Epithelial cell of proximal tubule (primary cell): ENCODE measurements at regions not wholly inside any gene's neighbourhood (a gene's known extent, or its start where the extent isn't known, plus 50 kb on each side); places are given as distances from the start of the nearest gene placed in this dataset.

Source experiments
- DNase-seq: peaks from one replicate; pipeline ENCODE4 v3.0.0-alpha.2; 2011; ENCODE audit warnings: low read depth
- H3K4me3 ChIP-seq: 2 replicates; pipeline ENCODE4 v1.5.1; 2011; ENCODE audit warnings: low read depth, mild to moderate bottlenecking, low read length
- CTCF ChIP-seq: conservative IDR thresholded peaks from 2 replicates; pipeline ENCODE4 v1.5.1; 2012; ENCODE audit warnings: low read depth, mild to moderate bottlenecking, low read length

DNA sequence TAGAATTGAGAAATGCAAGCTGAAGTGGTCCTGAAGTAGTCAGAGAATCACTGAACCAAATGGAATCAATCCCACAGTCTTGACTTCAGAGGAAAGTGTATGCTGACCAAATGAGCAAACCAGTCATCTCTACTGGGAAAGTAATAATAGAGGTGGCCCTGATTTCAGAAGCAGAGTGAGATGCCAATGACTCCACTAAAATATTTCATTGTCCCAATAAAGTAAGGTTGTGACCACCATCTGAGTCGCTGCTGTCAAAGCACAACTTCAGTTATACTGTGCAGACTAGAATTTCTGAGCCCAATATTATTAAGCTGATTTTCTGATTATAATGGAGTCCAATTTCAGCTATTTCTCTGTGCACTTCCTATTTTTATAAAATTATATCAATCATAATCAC lies 334.4 kb upstream of the THBS1 start:
- TF ChIP-seq CTCF, result no peak
- no peak overlapping the region for H3K4me3 ChIP-seq
- no peak for DNase-seq

DNA sequence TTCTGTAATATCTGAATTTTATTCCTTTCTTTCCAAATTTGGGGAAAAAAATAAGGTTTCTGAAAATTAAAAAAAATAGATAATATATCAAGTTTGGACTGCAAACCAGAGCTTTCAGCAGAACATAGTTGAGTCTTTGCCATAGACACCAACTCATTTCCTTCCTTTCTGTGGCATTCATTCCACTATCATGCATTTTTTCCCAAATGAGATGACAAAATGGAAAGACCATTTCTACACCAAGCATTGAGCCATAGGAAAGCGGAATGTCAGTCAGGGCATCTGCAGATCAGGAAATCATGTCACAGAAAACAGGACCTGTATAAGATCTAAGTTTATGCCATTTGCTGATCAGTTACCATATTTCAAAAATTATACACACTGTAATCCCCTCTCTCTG lies 333.3 kb upstream of the THBS1 start:
- H3K4me3 ChIP-seq, result no peak overlapping the region
- TF ChIP-seq CTCF, result no peak
- DNase-seq, result no peak

DNA sequence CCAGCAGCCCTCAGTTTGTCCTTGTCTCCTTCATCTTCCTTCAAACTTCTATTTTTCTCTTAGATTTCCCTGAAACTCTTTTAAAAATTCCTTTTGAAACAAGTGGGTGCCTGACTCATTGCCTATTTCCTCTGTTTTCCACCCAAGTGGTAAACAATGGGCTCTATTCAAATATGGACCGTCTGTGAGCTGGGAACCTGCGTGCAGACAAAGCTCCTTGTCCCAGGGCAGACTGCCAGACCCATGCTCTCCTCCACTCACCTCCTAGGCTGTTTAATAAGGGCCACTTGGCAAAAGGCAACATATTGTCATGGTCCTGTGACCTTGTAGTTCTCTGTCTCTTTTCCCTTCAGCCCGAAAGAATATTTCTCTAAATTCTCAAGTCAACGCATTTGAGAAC lies 332.7 kb upstream of the THBS1 start:
- H3K4me3 ChIP-seq, result no peak overlapping the region
- TF ChIP-seq CTCF, result no peak
- DNase-seq, result no peak

DNA sequence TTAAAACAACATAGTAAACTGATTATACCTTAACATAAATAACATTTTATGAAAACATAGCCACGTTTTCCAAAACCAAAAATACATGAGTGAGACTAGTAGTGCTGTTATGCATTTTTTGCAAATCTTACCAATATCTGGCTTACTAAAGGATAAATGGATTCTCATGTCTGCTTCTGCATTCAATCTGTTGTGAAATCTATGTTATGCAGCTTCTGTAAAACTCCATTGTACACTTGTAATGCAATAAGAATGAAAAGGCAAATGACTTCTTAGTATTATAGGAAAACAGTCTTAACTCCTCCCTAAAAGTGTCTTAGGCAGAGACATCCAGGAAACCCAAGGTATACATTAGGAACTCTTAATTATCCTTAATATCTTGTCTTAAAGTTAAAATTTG lies 330.9 kb upstream of the THBS1 start:
- H3K4me3 ChIP-seq, result no peak overlapping the region
- no peak for DNase-seq
- no peak for TF ChIP-seq CTCF

- DNase-seq, result no peak
- H3K4me3 ChIP-seq, result no peak overlapping the region
- no peak for TF ChIP-seq CTCF
Measured at GRCh38 chr15:39250460-39251186, 330.3 kb upstream of the THBS1 start.

DNA sequence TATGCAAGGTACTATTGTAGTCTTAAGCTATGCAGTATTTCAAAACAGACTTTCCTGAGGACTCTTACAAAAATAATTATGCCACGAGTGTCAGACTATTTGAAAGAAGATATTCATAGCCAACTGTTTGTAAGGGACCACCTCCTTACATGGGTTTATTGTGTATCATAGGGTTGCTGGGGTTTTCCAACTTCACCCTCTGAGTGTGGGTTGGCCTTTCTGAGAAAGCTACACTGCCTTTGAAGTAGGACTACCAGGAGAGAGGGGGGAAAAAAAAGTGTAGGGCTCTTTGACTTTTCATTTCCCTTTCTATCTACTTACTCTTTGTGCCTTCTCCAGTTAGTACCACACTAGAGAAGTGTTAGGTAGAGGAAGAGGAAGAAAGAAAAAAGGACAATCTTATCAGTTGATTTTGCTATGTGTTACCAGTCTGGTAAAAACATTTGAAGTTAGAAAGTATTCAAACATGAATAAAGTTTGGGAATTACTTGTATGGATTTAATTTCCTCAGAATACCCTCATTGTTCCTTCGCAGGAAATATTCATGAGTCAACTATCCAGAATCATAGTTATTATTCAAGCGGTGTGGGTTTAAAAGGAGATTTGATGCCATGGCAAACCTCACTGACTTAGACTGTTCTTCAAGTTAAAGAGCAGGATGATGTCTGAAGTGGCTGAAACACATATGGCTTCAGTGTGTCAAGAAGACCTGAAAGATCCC lies 329.3 kb upstream of the THBS1 start:
- DNase-seq, result no peak
- TF ChIP-seq CTCF, result no peak
- no peak overlapping the region for H3K4me3 ChIP-seq

DNA sequence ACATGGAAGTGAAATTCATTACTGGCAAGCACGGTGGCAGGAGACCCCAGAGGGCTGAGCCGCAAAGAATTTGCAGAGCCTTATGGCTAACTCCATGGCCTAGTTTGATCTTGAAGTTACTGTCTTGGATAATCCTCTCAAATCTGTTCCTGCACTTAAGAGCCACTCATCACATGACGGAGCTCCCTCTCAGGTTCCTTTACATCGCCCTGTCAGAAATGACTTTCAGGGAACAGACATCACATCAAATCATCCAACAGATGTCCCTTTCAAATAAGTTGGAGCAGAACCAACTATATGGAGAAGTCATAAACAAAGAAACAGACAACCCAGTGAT lies 328.8 kb upstream of the THBS1 start:
- H3K4me3 ChIP-seq, result no peak overlapping the region
- no peak for DNase-seq
- TF ChIP-seq CTCF, result no peak
